AG10803 (cell line): ENCODE measurements at regions not wholly inside any gene's neighbourhood (a gene's known extent, or its start where the extent isn't known, plus 50 kb on each side); places are given as distances from the start of the nearest gene placed in this dataset.

ENCODE experiments used
- DNase-seq: peaks from one replicate; pipeline ENCODE4 v3.0.0; 2010; ENCODE audit warnings: low read depth
- H3K4me3 ChIP-seq: 2 replicates; pipeline ENCODE4 v1.5.1; 2011; ENCODE audit warnings: mild to moderate bottlenecking, low read length, control low read depth
- TF ChIP-seq, protein P1 (sequence below): conservative IDR thresholded peaks from 2 replicates; pipeline ENCODE4 v1.5.1; 2011; ENCODE audit warnings: mild to moderate bottlenecking, low read length, control low read depth, inconsistent platforms

DNA sequence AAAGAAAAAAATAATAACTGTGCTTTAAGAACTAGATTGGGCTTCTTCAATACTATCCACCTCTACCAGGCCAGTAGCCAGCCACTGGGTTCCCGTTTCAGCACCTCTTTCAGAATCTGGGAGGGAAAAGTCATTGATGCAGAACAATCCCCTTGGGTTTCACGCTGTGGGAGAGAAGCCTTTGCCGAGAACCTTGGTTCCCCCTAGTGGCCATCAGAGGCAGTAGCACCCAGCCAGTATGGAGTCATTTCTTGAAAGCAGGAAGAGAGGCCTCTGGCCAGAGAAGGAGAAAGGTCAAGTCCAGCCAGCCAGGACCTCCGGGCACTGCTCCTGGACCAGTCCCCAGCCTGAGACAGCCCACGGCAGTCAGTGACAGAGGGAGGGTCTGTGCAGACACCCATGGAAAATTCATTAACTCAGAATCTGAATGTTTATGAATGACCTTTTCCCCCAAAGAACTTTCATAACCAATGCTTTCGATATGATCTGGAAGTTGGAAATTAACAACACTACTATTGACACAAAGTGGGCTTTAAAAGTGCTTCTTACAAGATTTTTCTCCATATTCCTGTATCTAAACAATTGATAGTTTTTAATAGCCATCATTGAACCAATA, 51.2 kb upstream of the CDH5 start:
- peak; percentile 72 for DNase-seq
- TF ChIP-seq, protein P1, sequence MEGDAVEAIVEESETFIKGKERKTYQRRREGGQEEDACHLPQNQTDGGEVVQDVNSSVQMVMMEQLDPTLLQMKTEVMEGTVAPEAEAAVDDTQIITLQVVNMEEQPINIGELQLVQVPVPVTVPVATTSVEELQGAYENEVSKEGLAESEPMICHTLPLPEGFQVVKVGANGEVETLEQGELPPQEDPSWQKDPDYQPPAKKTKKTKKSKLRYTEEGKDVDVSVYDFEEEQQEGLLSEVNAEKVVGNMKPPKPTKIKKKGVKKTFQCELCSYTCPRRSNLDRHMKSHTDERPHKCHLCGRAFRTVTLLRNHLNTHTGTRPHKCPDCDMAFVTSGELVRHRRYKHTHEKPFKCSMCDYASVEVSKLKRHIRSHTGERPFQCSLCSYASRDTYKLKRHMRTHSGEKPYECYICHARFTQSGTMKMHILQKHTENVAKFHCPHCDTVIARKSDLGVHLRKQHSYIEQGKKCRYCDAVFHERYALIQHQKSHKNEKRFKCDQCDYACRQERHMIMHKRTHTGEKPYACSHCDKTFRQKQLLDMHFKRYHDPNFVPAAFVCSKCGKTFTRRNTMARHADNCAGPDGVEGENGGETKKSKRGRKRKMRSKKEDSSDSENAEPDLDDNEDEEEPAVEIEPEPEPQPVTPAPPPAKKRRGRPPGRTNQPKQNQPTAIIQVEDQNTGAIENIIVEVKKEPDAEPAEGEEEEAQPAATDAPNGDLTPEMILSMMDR = peak; percentile 98
- H3K4me3 ChIP-seq = no peak overlapping the region

DNA sequence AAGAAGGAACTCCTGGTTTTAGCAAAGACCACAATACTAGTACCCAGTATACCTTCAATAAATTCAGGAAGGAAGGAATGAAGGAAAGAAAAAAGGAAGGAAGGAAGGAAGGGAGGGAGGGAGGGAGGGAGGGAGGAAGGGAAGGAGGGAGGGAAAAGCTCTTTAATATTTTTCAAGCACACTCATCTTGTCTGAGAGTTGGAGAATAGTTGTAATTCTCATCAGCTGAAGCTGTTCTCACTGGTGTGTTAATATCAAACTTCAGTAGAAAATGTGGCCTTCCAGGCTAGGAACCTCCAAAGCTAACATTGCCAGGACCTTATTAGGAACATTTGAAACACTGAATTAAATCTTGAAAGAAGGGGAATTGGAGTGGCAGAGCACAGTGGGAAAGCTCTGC, 55.2 kb upstream of the CDH5 start:
- no peak overlapping the region for H3K4me3 ChIP-seq
- TF ChIP-seq, protein P1 = no peak
- DNase-seq = no peak

DNA sequence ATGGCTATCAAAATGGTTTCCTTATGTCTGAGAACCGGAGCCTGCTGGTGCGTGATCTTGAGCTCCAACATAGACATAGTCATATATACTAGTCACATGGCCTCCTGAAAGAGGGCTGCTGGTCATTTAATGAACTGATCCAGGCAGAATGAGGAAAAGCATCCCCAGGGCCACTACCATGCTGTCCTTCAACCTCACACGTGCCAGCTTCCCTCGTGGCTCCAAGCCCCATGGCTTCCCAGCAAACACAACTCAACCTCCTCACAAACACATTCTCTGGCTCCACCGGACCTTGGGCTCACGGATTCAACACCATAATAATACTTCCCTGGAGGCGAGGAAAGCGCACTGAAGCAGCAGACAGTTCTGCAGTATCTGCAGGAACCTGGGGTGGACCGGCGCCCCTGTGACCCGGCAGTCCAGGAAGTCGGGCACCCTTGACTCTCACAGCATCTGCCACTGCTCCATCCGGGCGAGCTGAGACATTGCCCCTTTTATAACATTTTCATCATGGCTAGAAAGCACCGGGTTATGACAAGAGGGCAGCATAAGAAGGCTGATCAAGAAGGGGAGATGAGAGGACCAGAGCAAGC, 57.2 kb upstream of the CDH5 start:
- TF ChIP-seq, protein P1 = no peak
- H3K4me3 ChIP-seq = no peak overlapping the region
- DNase-seq = no peak

DNA sequence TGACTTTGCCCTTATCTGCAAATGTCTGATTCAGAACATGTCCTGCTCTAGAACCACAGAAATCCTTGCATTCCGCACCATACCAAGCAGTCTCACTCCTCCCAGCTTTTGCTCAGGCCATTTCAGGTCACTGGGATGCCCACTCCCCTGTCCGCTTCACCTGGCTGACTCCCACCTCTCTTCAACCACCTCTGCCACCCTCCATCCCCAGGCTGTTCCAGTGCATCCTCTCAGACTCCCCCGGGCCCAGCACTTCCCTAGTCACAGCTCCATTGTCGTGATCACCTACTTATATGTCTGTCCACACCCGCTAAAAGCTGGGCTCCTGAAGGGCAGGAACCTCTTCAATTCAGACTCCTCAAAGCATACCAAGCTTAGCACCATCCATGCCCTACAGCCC, 58.4 kb upstream of the CDH5 start:
- TF ChIP-seq, protein P1 = no peak
- H3K4me3 ChIP-seq = no peak overlapping the region
- no peak for DNase-seq

DNA sequence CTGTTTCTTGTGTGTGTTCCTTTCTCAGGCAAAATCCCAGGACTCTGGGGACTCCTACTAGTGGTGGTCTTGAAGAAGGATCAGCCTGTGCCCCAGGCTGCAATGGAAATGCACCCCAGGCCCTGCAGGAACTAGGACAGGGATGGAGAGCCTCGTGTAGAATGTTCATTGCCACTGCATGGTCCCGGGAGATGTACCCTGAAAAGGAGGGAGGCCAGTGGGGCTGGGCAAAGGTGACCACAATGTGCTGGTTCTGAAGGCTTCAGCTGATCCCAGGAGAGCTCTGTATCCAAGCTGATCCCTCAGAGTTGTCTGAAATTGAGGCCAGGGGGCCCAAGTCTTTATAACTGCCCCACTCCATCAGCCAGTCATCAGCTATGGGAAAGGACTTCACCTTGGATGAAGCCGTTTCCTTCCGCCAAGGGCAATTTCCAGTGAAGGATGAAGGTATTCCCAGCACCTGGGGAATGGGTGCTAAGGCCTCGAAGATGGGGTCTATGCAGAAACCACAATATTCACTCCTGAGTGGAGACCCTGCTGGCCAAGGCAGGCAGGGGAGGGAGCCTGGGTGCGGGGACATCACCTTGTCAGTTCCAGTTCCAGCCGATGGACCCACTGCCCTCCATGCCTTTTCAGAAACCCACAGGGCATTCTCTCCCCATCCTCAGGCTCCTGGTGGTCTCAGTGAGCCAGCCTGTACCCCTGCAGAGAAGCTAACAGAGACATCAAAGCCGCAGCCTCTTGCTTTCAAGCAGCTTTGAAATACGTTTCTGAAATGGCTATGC, 59.9 kb upstream of the CDH5 start:
- no peak for DNase-seq
- H3K4me3 ChIP-seq = no peak overlapping the region
- TF ChIP-seq, protein P1 = no peak

DNA sequence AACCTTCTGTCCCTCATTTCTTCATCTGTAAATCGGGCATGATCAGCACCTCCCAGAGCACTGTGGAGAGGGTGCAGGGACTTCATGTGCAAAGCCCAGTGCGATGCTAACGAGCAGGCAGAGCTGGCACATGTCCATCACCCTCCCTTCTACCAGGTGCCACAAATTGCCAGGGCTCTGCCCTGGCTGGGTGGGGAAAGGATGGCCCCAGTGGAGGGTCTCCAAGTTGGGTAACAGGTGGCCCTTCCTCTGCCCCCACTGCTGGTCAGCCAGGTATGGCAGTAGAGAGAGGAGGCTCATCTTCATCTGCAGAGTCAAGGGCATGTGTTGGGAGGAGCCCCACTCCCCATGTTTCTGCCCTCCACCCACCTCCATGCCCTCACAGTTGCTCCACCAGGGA, 61.5 kb upstream of the CDH5 start:
- TF ChIP-seq, protein P1 = no peak
- no peak overlapping the region for H3K4me3 ChIP-seq
- no peak for DNase-seq

DNA sequence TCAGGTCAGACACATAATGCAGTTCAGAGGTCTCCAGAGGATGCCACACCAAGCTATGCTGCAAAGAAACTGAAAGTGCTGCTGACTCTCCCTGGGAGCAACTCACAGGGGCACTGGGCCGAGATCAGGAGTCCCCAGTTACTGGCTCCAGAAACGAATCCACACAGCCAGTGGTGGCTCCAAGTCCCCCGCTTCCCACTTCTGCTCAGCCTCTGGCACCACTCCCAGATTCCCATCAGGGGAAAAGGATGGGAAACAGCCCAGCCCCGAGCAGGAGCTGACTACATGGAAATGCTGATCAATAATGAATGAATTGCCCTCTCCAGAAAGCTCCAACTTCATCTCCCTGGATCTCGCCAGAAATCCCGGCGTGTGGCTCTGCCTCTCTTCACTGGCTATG, 62.3 kb upstream of the CDH5 start:
- peak overlapping the region; percentile 20; the same call in 1 of the 2 replicates for H3K4me3 ChIP-seq
- TF ChIP-seq, protein P1 = no peak
- no peak for DNase-seq
